Osteoblast (primary cell): ENCODE measurements at regions not wholly inside any gene's neighbourhood (a gene's known extent, or its start where the extent isn't known, plus 50 kb on each side); places are given as distances from the start of the nearest gene placed in this dataset.
A peak's percentile ranks its signal among the peaks of the same experiment; 100 is the strongest.

ENCODE experiments used
- DNase-seq: peaks from one replicate; pipeline ENCODE4 v3.0.0; 2011; ENCODE audit warnings: low spot score, mixed read lengths; ENCODE audit not compliant: insufficient read length; ENCODE audit errors: missing footprints
- H2AFZ ChIP-seq: 2 replicates; pipeline ENCODE4 v1.6.0; 2011; ENCODE audit warnings: mild to moderate bottlenecking, low read length
- H3K27ac ChIP-seq: 2 replicates; pipeline ENCODE4 v1.5.1; 2011; ENCODE audit warnings: mild to moderate bottlenecking, low read depth, low read length, moderate library complexity
- H3K27me3 ChIP-seq: 2 replicates; pipeline ENCODE4 v1.6.0; 2012; ENCODE audit warnings: mild to moderate bottlenecking, control low read depth, inconsistent platforms, low read length, moderate library complexity; ENCODE audit not compliant: insufficient read depth
- H3K36me3 ChIP-seq: 2 replicates; pipeline ENCODE4 v1.5.1; 2011; ENCODE audit warnings: mild to moderate bottlenecking, low read length, control low read depth, moderate library complexity; ENCODE audit not compliant: insufficient read depth
- H3K4me1 ChIP-seq: 2 replicates; pipeline ENCODE4 v1.5.1; 2011; ENCODE audit warnings: mild to moderate bottlenecking, low read length, control low read depth, moderate library complexity; ENCODE audit not compliant: insufficient read depth
- H3K4me2 ChIP-seq: 2 replicates; pipeline ENCODE4 v1.6.0; 2011; ENCODE audit warnings: mild to moderate bottlenecking, low read length; ENCODE audit not compliant: insufficient read depth
- H3K4me3 ChIP-seq: fragments of 200-600 bp; sonication (generic); 3 replicates; pipeline ENCODE4 v1.5.1; 2012; ENCODE audit warnings: mild to moderate bottlenecking, low read length, inconsistent platforms; ENCODE audit not compliant: insufficient read depth
- H3K79me2 ChIP-seq: 2 replicates; pipeline ENCODE4 v1.6.0; 2012; ENCODE audit warnings: mild to moderate bottlenecking, low read length, control low read depth, inconsistent platforms; ENCODE audit not compliant: insufficient read depth
- H3K9me3 ChIP-seq: 2 replicates; pipeline ENCODE4 v1.5.1; 2011; ENCODE audit warnings: low read depth, low read length, control low read depth
- H4K20me1 ChIP-seq: 2 replicates; pipeline ENCODE4 v1.6.0; 2012; ENCODE audit warnings: mild to moderate bottlenecking, low read length, control low read depth; ENCODE audit not compliant: insufficient read depth
- TF ChIP-seq, protein P1 (sequence below): IDR thresholded peaks from 2 replicates; pipeline ENCODE4 v1.5.1; 2011; ENCODE audit warnings: mild to moderate bottlenecking, low read depth, low read length, moderate library complexity; ENCODE audit errors: extremely low read depth

DNA sequence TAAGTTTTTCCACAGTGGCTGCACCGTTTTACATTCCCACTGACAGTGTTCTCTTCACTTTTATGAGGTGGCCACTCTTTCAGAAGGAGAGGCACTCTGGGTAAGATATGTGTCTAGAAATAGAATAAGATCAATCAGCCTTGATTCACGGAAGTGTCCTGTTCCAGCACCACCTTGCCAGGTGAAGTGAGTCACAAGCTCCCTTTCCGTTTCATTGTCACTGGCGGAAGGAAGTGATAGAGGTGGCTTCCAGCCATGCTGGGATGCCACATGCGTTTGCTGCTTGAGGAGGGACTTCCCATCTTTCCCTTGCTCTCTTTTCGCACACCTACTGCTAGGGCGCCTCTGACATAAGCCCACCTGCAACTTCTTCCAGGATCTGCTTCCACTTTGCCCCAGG lies 217.1 kb downstream of the PIK3R1 start:
- Histone ChIP-seq H3K4me3 (no peak overlapping the region), H3K4me1 (peaks cover 13% of the 10 kb centered on the region), H3K79me2 (no peaks in the 10 kb centered on the region), H3K4me2 (no peak overlapping the region), H3K27ac (no peak overlapping the region), H2AFZ (no peak overlapping the region), H4K20me1 (no peaks in the 10 kb centered on the region), H3K36me3 (no peaks in the 10 kb centered on the region), H3K9me3 (no peaks in the 10 kb centered on the region), H3K27me3 (no peaks in the 10 kb centered on the region)
- DNase-seq = no peak
- TF ChIP-seq, protein P1, sequence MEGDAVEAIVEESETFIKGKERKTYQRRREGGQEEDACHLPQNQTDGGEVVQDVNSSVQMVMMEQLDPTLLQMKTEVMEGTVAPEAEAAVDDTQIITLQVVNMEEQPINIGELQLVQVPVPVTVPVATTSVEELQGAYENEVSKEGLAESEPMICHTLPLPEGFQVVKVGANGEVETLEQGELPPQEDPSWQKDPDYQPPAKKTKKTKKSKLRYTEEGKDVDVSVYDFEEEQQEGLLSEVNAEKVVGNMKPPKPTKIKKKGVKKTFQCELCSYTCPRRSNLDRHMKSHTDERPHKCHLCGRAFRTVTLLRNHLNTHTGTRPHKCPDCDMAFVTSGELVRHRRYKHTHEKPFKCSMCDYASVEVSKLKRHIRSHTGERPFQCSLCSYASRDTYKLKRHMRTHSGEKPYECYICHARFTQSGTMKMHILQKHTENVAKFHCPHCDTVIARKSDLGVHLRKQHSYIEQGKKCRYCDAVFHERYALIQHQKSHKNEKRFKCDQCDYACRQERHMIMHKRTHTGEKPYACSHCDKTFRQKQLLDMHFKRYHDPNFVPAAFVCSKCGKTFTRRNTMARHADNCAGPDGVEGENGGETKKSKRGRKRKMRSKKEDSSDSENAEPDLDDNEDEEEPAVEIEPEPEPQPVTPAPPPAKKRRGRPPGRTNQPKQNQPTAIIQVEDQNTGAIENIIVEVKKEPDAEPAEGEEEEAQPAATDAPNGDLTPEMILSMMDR = no peak

DNA sequence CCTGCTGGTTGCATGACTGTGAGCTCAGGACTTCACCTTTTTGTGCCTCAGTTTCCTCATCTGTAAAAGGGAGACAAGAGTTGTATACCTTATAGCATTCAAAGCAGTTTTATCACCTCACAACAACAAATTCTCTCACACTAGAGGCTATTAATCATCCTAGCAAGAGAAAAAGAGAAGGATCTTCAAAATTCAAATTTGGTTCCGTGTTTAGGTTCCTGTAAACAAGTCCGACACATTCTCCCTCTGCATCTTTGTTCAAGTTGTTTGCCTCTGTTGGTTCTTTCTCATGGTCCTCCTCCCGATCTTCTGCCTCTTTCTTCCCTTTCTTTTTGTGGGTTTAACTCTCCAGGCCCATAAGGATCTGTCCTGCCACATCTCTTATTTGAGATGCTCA lies 218.0 kb downstream of the PIK3R1 start:
- Histone ChIP-seq H3K27ac (peak overlapping the region; percentile 98), H3K9me3 (no peaks in the 10 kb centered on the region), H3K4me2 (no peak overlapping the region), H3K36me3 (no peaks in the 10 kb centered on the region), H3K27me3 (no peaks in the 10 kb centered on the region), H2AFZ (no peak overlapping the region), H3K4me1 (peaks cover 13% of the 10 kb centered on the region), H4K20me1 (no peaks in the 10 kb centered on the region), H3K4me3 (no peak overlapping the region), H3K79me2 (no peaks in the 10 kb centered on the region)
- DNase-seq = no peak
- TF ChIP-seq, protein P1 = no peak

DNA sequence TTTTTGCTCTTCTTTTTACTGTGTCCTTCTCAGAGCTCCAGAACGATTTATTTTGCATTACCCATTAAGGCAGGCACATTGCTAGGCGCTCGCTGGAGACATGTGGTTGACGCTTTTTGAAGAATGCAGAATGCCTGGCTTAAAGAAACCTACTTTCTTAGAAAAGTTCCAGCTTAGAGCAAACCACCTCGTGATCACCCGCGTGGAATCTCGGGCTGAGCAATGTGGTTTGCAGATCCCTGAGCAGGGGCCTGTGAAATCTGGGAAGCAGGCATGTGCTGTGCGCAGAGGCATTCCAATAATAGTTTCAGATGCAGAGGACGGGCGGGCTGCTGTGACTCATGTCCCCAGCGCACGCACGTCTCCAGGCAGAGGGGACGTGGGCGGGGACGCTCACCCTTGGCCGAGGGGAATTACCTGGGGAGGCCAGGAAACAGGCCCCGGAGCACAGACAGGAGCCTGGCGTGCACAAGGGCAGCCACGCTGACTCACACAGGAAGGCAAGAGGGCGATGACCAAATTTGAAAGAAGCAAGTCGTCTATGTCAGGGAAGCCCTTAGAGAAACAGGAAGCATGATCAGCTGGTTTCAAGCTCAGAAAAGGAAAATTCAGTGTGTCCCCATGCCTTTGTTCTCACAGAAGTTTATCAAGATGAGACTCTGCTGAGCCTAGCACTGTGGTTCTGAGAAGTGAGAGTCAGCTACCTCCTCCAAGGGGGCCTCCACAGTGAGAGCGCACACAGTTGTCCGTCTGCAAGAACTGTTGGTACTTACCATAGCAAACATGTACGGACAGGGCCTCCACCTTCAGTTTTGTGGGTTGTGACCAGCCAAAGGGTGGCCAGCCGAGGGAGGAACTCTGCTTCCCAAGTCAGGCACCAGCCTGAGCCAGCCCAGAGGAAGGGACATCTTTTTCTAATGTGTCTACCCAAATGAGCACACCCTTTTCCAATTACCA lies 218.6 kb downstream of the PIK3R1 start:
- H4K20me1 ChIP-seq = no peaks in the 10 kb centered on the region
- H3K4me3 ChIP-seq = peak overlapping the region; percentile 41
- H3K36me3 ChIP-seq = no peaks in the 10 kb centered on the region
- H3K27me3 ChIP-seq = no peaks in the 10 kb centered on the region
- H3K27ac ChIP-seq = peak overlapping the region; percentile 98
- no peaks in the 10 kb centered on the region for H3K79me2 ChIP-seq
- DNase-seq = peak; percentile 94
- H3K4me2 ChIP-seq = peak overlapping the region; percentile 44
- peak overlapping the region; percentile 96 for H2AFZ ChIP-seq
- H3K4me1 ChIP-seq = peaks cover 13% of the 10 kb centered on the region
- H3K9me3 ChIP-seq = no peaks in the 10 kb centered on the region
- TF ChIP-seq, protein P1 = no peak

DNA sequence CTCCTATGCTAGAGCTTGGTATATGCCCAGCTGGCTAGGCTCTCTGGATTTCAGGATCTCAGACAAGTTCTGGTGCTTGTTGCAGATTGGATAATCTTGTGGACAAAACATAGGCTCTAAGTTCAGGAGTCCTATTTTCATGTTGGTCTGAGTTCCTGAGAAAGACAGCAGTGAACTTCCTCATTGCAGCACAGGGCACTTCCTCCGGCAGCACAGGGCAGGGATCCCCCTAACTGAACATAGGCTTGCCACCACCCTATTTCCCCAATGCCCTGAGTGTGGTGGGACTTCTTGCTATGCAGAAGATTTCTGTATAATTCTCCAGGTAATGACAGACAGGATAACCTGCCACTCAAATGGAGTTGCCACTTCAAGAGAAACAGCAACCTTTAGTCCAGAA lies 220.1 kb downstream of the PIK3R1 start:
- Histone ChIP-seq H3K27ac (no peak overlapping the region), H3K9me3 (no peaks in the 10 kb centered on the region), H2AFZ (no peak overlapping the region), H3K4me2 (no peak overlapping the region), H3K27me3 (no peaks in the 10 kb centered on the region), H4K20me1 (no peaks in the 10 kb centered on the region), H3K36me3 (no peaks in the 10 kb centered on the region), H3K4me1 (peaks cover 13% of the 10 kb centered on the region), H3K4me3 (no peak overlapping the region), H3K79me2 (no peaks in the 10 kb centered on the region)
- DNase-seq = no peak
- TF ChIP-seq, protein P1 = no peak
